H9 (cell line): ENCODE measurements at regions not wholly inside any gene's neighbourhood (a gene's known extent, or its start where the extent isn't known, plus 50 kb on each side); places are given as distances from the start of the nearest gene placed in this dataset.
A peak's percentile ranks its signal among the peaks of the same experiment; 100 is the strongest.

ENCODE experiments used
- DNase-seq: peaks from one replicate; pipeline ENCODE4 v3.0.0-alpha.2; 2017
- H2AFZ ChIP-seq: one replicate; pipeline ENCODE4 v1.6.1; 2013; ENCODE audit warnings: mild to moderate bottlenecking, low read length, control low read depth, moderate library complexity
- H2AK5ac ChIP-seq: 2 replicates; pipeline ENCODE4 v1.6.1; 2013; ENCODE audit warnings: low read length, control low read depth, mixed read lengths; ENCODE audit not compliant: insufficient read length
- H2BK120ac ChIP-seq: one replicate; pipeline ENCODE4 v1.6.1; 2013; ENCODE audit warnings: low read depth, mild to moderate bottlenecking, low read length, control low read depth, inconsistent platforms; ENCODE audit not compliant: poor library complexity, severe bottlenecking
- H2BK12ac ChIP-seq: 2 replicates; pipeline ENCODE4 v1.6.1; 2013; ENCODE audit warnings: low read length, control low read depth, mixed read lengths, low read depth; ENCODE audit not compliant: insufficient read length
- H2BK15ac ChIP-seq: 2 replicates; pipeline ENCODE4 v1.6.1; 2013; ENCODE audit warnings: low read depth, low read length, control low read depth
- H2BK20ac ChIP-seq: one replicate; pipeline ENCODE4 v1.6.1; 2013; ENCODE audit warnings: low read depth, mild to moderate bottlenecking, low read length, control low read depth, inconsistent platforms; ENCODE audit not compliant: poor library complexity, severe bottlenecking
- H2BK5ac ChIP-seq: 2 replicates; pipeline ENCODE4 v1.6.1; 2013; ENCODE audit warnings: low read length, control low read depth, mixed read lengths; ENCODE audit not compliant: insufficient read length
- H3K14ac ChIP-seq: 2 replicates; pipeline ENCODE4 v1.6.1; 2013; ENCODE audit warnings: low read length, control low read depth; ENCODE audit not compliant: insufficient read depth
- H3K18ac ChIP-seq: 2 replicates; pipeline ENCODE4 v1.6.1; 2013; ENCODE audit warnings: low read depth, mild to moderate bottlenecking, mixed read lengths, low read length, control low read depth; ENCODE audit not compliant: insufficient read length
- H3K23ac ChIP-seq: 2 replicates; pipeline ENCODE4 v1.6.1; 2013; ENCODE audit warnings: low read length, control low read depth, mixed read lengths, low read depth; ENCODE audit not compliant: insufficient read length
- H3K23me2 ChIP-seq: 2 replicates; pipeline ENCODE4 v1.6.1; 2013; ENCODE audit warnings: low read depth, mild to moderate bottlenecking, mixed read lengths, low read length, control low read depth; ENCODE audit not compliant: insufficient read length, poor library complexity, severe bottlenecking
- H3K27ac ChIP-seq: 2 replicates; pipeline ENCODE4 v1.5.1; 2013; ENCODE audit warnings: low read length, control low read depth, mixed read lengths, low read depth; ENCODE audit not compliant: insufficient read length
- H3K27me3 ChIP-seq: 2 replicates; pipeline ENCODE4 v1.6.1; 2013; ENCODE audit warnings: low read length, control low read depth, inconsistent platforms; ENCODE audit not compliant: insufficient read depth
- H3K4ac ChIP-seq: 2 replicates; pipeline ENCODE4 v1.6.1; 2013; ENCODE audit warnings: low read depth, mild to moderate bottlenecking, control low read depth, inconsistent platforms, low read length, moderate library complexity
- H3K4me1 ChIP-seq: 2 replicates; pipeline ENCODE4 v1.6.1; 2013; ENCODE audit warnings: low read length, control low read depth, inconsistent platforms; ENCODE audit not compliant: insufficient read depth
- H3K4me2 ChIP-seq: 2 replicates; pipeline ENCODE4 v1.6.1; 2013; ENCODE audit warnings: low read length, control low read depth, mixed read lengths; ENCODE audit not compliant: insufficient read length, insufficient read depth
- H3K56ac ChIP-seq: 2 replicates; pipeline ENCODE4 v1.6.1; 2013; ENCODE audit warnings: low read depth, mild to moderate bottlenecking, mixed read lengths, low read length, control low read depth; ENCODE audit not compliant: insufficient read length
- H3K79me1 ChIP-seq: 2 replicates; pipeline ENCODE4 v1.6.1; 2013; ENCODE audit warnings: low read depth, mild to moderate bottlenecking, moderate library complexity, low read length, control low read depth, inconsistent platforms; ENCODE audit not compliant: insufficient read depth, poor library complexity, severe bottlenecking
- H3K79me2 ChIP-seq: 2 replicates; pipeline ENCODE4 v1.6.1; 2013; ENCODE audit warnings: low read length, control low read depth, inconsistent platforms; ENCODE audit not compliant: insufficient read depth
- H3K9ac ChIP-seq: 2 replicates; pipeline ENCODE4 v1.6.1; 2013; ENCODE audit warnings: low read length, control low read depth, mixed read lengths; ENCODE audit not compliant: insufficient read length; ENCODE audit errors: extremely low read depth
- H3K9me3 ChIP-seq: one replicate; pipeline ENCODE4 v1.6.1; 2013; ENCODE audit warnings: low read depth, low read length, inconsistent platforms; ENCODE audit not compliant: control insufficient read depth
- H3T11ph ChIP-seq: one replicate; pipeline ENCODE4 v1.6.1; 2013; ENCODE audit warnings: mild to moderate bottlenecking, low read length, control low read depth, inconsistent platforms
- H4K20me1 ChIP-seq: one replicate; pipeline ENCODE4 v1.6.1; 2013; ENCODE audit not compliant: control insufficient read depth, insufficient read length, insufficient read depth
- H4K5ac ChIP-seq: 2 replicates; pipeline ENCODE4 v1.6.1; 2013; ENCODE audit warnings: low read depth, mild to moderate bottlenecking, mixed read lengths, low read length, control low read depth; ENCODE audit not compliant: insufficient read length
- H4K8ac ChIP-seq: replicated peaks from 2 replicates; pipeline ENCODE4 v1.6.1; 2013; ENCODE audit warnings: low read length, control low read depth, mixed read lengths, low read depth; ENCODE audit not compliant: insufficient read length
- H4K91ac ChIP-seq: 2 replicates; pipeline ENCODE4 v1.6.1; 2013; ENCODE audit warnings: low read depth, mild to moderate bottlenecking, moderate library complexity, mixed read lengths, low read length, control low read depth; ENCODE audit not compliant: insufficient read length
- H3K27ac Mint-ChIP-seq, 3 experiments: 2 replicates in 2 of 3; 3 replicates in 1 of 3; pipeline ENCODE4 v1.8.0; 2020 to 2021; ENCODE audit warnings: mixed read lengths in 3 of 3, mild to moderate bottlenecking in 1 of 3, moderate library complexity in 1 of 3
- H3K27me3 Mint-ChIP-seq: 2 replicates; pipeline ENCODE4 v1.8.0; 2021; ENCODE audit warnings: low read depth, mild to moderate bottlenecking, moderate library complexity, mixed read lengths
- H3K36me3 Mint-ChIP-seq, 3 experiments: 2 replicates in 2 of 3; 3 replicates in 1 of 3; pipeline ENCODE4 v1.8.0; 2020 to 2021; ENCODE audit warnings: low read depth in 3 of 3, mixed read lengths in 3 of 3; ENCODE audit not compliant: insufficient read depth in 1 of 3
- H3K4me1 Mint-ChIP-seq, 2 experiments: 2 replicates each; pipeline ENCODE4 v1.8.0; 2020; ENCODE audit warnings: mixed read lengths in 2 of 2
- H3K4me3 Mint-ChIP-seq, 2 experiments: 2 replicates in 1 of 2; 3 replicates in 1 of 2; pipeline ENCODE4 v1.8.0; 2020 to 2021; ENCODE audit warnings: mild to moderate bottlenecking in 2 of 2, mixed read lengths in 2 of 2, moderate library complexity in 1 of 2
- H3K9me3 Mint-ChIP-seq, 2 experiments: 2 replicates in 1 of 2; 3 replicates in 1 of 2; pipeline ENCODE4 v1.8.0; 2020; ENCODE audit warnings: mild to moderate bottlenecking in 2 of 2, mixed read lengths in 2 of 2, moderate library complexity in 1 of 2
- WGBS: extraction: QIAGEN DNeasy Blood & Tissue Kit; methylation state at CpG from one replicate; pipeline ENCODE4 v1.1.7; 2013; ENCODE audit warnings: missing lambda C conversion rate, low lambda C conversion rate, mixed read lengths; ENCODE audit not compliant: insufficient read length; ENCODE audit errors: extremely low coverage; 5-methylcytosine and 5-hydroxymethylcytosine counted together
- TF ChIP-seq, protein P1 (sequence below): fragments of 200-600 bp; sonication (generic); conservative IDR thresholded peaks from 3 replicates; pipeline ENCODE4 v1.8.0; 2021; ENCODE audit warnings: antibody characterized with exemption, mild to moderate bottlenecking

GRCh38 chr2:59585655-59586054, 967.8 kb downstream of the BCL11A start:
- Histone ChIP-seq H4K5ac (no peak overlapping the region), H3K9ac (no peak overlapping the region), H4K91ac (no peak overlapping the region), H2BK20ac (no peak overlapping the region), H3K9me3 (no peaks in the 10 kb centered on the region), H3K18ac (no peak overlapping the region), H3K23ac (no peak overlapping the region), H4K8ac (no peak overlapping the region), H3K23me2 (no peaks in the 10 kb centered on the region), H2BK12ac (no peak overlapping the region), H2AFZ (no peak overlapping the region), H2BK15ac (no peak overlapping the region), H3K27me3 (no peaks in the 10 kb centered on the region), H3K27ac (no peak overlapping the region), H3T11ph (no peak overlapping the region), H4K20me1 (no peaks in the 10 kb centered on the region), H3K14ac (no peak overlapping the region), H3K4ac (no peak overlapping the region), H3K56ac (no peak overlapping the region), H3K79me1 (no peaks in the 10 kb centered on the region), H2BK5ac (no peak overlapping the region), H3K4me1 (no peaks in the 10 kb centered on the region), H3K79me2 (no peaks in the 10 kb centered on the region), H2AK5ac (no peak overlapping the region), H2BK120ac (no peak overlapping the region), H3K4me2 (no peak overlapping the region)
- WGBS = no CpG with 5 or more reads among the region's 6 CpGs
- DNase-seq = no peak
- Mint-ChIP-seq H3K27ac (peak overlapping the region in 1 of 3 experiments; percentile 8; a peak in 1 of 7 replicates), H3K27me3 (no peaks in the 10 kb centered on the region), H3K36me3 (no peaks in the 10 kb centered on the region), H3K4me3 (no peak overlapping the region), H3K9me3 (no peaks in the 10 kb centered on the region), H3K4me1 (peaks cover 4% of the 10 kb centered on the region in 2 experiments; a peak in 3 of 4 replicates)
- TF ChIP-seq, protein P1, sequence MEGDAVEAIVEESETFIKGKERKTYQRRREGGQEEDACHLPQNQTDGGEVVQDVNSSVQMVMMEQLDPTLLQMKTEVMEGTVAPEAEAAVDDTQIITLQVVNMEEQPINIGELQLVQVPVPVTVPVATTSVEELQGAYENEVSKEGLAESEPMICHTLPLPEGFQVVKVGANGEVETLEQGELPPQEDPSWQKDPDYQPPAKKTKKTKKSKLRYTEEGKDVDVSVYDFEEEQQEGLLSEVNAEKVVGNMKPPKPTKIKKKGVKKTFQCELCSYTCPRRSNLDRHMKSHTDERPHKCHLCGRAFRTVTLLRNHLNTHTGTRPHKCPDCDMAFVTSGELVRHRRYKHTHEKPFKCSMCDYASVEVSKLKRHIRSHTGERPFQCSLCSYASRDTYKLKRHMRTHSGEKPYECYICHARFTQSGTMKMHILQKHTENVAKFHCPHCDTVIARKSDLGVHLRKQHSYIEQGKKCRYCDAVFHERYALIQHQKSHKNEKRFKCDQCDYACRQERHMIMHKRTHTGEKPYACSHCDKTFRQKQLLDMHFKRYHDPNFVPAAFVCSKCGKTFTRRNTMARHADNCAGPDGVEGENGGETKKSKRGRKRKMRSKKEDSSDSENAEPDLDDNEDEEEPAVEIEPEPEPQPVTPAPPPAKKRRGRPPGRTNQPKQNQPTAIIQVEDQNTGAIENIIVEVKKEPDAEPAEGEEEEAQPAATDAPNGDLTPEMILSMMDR = no peak
